ENCODE measurements at regions not wholly inside any gene's neighbourhood (a gene's known extent, or its start where the extent isn't known, plus 50 kb on each side); places are given as distances from the start of the nearest gene placed in this dataset.

DNA sequence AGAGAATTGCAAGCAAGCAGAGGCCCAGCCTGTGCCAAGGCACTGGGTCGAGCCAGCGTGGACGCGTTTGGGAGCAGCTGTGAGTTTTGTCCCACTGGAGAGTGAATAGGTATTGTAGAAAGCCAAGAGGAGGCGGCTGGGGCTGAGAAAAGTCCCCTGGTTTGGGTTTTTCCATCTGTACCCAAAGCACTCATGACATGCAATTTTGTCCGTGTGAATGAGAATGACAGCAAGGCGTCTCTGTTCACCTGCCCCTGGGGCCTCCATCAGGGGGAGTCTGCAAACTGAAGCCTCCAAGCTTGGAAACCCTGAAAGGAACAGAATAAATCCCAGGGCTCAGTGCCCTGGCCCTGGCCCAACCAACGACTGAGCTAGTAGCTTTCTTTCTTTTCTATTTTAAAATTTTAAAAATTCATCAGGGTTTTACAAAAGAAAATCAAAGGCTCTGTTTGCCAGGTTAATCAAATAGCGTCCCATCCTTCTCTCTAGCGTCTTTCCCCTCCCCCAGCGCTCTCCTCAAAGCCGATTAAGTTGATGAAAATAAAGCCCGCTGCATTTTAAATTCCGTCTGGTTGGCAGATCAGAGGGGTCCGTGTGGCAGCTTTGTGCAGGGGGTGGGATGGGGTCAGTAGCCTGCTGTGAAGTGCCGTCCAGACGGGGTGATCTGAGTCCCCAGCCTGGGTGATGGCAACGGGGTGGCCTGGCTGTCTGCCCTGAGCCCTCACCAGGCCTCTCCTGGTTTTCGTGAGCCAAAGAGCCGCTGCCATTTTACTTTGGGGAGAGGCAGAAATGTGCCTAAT, 171.0 kb downstream of the KATNIP start:
- no peak for DNase-seq

DNA sequence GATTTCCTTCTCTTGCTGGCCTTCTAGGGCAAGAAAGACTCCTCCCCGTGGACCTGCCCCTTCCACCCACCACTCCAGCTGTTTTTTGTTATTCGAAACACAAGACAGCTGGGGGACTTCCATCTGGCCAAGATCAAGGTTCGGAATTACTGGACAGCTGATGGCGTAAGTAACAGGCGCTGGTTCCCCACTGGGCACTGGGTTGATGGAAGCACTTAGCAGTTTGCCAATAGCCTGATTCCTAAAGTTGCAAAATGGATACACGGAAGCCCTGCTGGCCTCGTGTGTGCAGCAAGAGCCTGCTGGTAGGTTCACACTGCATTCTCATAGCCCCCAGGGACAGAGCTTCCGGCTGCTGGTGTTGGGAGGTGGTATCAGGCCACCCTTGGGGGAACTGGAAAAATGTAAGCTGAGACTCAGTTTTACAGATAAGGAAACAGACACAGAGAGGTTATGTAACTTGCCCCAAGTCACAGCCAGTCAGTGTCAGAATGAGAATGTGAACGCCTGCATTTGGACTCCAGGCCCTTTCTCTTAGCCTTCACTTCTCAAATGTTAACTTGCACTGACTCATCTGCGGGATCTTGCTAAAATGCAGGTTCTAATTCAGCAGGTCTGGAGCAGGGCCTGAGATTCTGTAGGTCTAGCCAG, 171.7 kb downstream of the KATNIP start:
- DNase-seq, result no peak

DNA sequence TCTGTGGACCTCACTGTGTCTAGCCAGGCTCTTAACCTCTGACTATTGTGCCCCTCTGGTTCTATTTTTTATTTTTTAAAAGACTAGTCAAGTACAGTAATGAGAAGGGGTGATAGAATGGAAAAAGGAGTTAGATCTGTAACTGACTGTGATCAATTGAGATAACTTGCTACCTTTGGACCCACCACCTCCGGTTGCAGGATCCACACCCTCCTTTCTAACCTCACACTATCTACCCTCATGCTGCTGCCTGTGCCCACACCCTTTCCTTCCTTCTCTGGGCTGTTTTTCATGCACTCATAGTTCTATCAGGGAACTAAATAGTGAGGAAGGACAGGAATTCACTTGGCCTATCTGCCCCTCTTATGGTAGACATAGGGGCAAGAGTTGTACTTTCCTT, 172.3 kb downstream of the KATNIP start:
- no peak for DNase-seq

DNA sequence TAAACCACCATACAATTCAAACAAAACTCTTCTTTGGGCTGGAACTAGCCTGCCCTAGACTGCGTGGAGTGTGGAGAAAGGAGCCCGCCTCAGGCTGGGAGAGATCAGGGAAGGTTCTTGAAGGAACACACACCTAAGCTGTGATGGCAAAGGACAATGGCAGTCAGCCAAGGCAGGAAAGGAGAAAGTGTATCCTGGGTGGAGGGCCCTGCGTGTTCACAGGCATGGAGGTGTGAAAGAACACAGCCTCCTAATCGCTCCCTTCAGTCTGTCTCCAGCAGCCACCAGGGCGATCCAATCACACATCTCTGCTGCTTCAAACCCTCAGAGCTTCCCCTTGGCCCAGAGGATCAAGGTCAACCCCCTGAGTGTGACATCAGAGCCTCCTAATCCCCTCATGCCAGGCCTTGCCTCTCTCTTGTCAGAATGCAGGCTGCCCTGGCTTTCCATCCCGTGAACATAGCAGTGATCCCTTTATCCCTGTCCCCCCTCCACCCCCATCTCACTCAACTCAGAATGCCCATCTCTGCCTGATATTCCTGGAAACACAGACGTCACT, 173.0 kb downstream of the KATNIP start:
- DNase-seq, result no peak

DNA sequence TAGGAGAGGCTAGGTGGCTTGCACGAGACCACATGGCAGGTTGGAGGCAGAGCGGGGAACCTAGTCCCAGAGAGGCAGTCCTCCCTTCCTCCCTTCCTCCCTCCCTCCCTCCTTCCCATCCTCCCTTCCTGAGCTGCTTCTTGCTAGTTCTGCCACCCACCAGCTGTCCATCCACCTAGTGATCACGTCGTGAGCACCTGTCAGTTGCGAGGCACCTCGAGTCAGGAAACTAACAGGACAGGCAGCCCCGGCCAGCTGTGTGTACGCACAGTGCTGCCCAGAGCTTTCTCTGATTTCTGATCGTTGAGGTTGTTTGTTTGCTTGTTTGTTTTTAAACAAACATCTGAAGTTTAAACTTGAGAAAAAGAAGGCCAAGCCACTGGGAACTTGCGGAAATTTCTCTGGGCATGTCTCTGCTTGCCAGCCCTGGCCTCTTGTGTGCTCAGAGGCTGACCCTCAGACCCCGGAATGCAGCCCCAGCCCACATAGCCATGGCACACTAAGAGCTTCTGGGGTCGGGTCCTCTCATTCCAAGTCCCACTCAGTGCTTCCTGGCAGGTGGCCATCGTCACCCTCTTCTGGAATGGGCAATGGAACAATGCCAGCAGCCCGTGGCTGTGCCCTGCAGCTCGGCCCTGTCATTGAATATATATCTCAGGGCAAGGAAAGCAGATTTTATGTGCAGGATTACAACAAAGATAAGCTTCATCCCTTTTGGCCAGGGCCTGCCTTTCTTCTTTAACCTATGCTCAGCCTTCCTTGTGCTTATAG, 174.0 kb downstream of the KATNIP start:
- no peak for DNase-seq

DNA sequence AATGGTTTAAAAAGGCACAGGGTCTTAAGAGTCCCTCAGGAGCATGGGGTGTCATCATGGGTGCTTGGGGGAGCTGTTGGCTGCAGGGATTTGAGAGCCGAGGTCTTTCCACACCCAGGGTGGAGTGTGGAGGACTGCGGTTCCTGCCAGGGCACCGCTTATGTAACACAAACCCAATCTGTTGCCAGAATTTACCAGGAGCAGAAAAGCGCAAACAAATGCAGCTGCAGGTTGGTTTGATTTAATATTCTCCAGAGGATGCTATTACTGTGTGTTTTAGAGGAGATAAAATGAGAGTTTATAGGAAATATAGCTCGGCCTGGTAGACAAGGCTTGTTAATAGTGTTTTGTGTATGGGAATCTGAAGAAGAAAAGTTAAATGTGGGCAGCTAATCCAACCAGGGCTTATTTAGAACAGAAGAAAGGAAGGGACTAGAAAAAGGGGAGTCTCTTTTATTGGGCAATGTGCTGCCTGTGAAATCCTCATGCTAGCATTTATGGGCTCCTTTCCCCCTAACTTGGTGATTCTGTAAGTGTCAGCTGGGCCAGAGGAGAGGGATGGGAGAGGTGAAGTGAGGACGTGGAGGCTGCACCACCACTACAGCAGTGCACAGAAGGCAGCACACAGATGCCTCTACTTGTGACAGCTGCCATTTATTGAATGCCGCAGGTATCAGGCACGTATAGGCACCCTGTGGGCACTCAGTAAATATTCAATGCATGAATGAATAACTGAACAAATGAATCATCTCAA, 174.7 kb downstream of the KATNIP start:
- DNase-seq, result no peak

DNA sequence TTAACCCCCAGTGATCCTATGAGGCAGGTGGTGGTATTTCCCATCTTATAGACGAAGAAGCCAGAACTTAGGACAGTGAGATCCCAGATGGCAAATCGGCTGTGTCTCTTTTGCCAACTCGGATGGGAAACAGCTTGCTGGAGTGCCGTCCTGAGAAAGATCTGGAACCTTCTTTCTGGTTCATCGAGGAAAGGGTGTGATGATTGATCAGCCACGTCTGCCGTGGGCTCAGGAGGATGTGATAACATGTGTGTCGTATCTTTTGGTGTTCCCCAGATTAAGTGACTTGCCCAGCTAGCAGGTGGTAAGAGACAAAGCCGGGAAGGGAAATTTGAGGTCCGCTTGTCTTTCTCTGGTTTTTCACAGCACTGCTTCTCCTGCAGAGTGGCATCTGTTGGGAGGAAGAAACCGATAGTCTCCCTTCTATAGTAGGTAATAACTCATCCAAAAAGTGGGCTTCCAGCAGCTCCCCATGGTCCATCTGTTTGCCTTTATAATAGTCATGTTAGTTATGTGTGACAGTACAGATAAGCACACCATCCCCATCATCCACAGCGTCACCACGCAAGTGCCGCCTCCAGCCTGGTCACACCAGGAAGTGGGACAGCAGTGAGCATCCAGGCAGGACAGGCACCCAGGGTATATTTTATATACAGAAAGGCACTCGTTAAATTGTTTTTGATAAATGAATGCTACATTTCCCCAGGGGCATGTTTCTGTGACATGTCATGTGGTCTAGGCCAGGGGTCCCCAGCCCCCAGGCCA, 175.5 kb downstream of the KATNIP start:
- DNase-seq, result no peak

DNA sequence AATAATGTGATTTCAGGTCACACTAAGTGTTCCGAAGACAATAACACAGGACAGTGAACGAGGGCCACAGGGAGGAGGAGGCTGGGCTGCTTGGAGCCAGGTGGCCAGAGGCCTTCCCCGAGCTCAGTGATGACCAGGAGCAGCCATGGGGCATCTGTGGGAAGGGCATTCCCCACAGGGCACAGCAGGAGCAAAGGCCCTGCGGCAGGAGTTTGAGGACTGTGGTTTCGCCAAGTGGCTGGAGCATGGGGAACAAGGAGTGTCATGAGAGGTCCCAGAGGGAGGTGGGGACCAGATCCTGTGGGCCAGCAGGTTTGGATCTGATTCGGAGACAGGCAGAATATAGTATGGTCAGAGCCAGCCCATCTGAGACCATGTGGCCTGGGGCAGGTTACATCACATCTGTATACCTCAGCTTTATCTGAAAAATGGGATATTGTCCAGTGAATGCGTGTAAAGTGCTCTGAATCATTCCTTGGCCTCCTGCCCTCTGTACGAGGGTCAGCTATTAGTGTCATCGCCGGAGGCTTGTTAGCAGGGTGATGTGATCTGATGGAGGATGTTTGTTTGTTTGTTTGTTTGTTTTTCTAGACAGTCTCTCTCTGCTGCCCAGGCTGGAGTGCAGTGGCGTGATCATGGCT, 176.8 kb downstream of the KATNIP start:
- no peak for DNase-seq

DNA sequence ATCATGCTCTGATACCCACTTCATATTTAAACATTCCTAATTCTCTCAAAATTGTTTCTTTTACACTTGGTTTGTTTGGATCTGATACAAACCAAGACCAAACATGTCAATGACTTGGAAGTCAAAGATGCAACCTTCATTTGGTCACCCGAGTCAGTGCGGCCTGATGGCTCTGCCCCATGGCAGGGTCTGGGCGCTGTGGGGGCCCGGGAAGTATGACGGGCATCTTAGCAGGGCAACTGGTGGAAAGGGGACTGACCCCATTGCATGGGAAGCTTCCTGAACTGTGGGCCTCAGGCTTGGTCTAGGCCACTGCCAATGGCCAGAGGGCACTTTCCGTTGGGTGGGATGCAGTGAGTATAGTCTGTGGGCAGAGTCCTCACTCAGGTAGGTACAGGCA, 178.0 kb downstream of the KATNIP start:
- no peak for DNase-seq

DNA sequence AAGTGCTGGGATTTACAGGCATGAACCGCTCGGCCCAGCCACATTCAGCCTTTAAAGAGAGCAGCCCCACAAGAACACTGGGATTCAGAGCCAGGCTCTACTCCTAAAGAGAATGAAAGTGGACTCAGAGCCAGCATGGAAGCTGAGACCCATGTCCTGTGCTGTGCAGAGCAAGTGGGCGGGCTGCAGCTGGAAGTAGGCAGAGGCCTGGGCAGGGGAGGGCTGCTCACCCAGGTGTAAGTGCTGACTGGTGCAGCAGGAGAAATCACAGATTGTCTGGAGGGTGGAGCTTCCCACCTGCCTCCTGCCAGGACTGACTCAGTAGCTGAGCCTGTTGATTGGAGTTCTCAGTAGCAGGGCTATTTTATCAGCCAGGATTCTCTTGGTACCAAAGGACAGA, 178.7 kb downstream of the KATNIP start:
- no peak for DNase-seq

DNA sequence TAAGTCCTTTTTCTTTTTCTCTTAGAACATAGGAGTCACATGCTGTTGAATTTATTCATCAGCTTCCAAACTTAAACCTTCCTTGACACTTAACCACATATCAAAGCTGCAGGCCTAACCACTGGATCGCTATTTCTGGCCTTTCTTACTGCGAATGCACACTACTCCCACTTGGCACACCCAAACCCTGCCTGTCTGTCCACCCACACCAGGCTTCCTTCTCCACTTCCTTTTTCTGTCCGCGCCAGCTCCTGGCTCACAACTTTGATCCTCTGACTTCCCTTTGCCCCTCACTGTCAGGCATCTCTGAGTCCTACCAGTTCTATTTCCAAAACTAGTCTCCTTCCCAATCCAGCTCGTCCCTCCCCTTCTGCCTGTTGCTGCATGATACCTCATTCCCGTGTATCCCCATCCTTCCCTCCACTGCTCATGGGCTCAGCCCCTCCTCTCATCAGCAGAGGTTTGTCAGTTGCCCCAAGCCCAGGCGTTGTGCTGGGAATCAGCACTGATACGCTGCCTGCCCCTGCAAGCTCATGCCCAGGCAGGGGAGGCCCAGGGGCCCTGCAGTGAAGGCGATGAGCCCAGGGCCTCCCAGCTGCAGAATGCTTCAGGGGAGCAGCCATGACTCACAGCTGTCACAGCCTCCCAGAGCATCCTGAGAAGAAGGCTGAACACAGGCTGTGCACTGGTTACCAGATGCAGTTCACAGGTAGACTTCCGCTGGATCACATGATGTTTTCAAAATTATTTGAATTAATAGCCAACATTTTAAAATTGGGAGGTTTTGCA, 179.8 kb downstream of the KATNIP start:
- DNase-seq, result no peak

DNA sequence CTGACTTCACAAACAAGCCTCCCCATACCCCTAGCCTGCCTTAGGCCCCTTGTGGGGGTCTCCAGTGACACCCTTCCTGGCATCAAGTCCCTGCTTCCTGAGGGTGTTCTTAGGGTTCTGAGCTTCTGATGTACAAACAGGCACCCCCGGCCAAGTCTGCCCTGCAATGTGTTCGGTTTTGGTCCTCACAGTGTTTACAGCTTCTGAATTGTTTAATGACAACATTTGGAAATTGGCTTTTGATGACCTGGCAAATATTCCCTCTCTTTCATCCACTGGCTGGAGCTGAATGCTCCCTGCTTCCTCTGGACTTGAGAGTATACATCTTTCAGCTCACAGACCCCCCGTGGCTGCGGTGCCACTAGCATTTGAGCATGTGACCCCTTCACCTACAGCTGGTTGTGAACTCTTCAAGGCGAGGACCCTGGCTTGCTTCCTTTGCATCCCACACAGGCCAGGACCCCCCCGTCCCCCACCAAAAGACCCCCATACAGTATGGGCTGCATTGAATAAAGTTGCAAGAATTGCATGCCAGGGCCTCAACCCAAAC, 180.8 kb downstream of the KATNIP start:
- DNase-seq, result no peak

DNA sequence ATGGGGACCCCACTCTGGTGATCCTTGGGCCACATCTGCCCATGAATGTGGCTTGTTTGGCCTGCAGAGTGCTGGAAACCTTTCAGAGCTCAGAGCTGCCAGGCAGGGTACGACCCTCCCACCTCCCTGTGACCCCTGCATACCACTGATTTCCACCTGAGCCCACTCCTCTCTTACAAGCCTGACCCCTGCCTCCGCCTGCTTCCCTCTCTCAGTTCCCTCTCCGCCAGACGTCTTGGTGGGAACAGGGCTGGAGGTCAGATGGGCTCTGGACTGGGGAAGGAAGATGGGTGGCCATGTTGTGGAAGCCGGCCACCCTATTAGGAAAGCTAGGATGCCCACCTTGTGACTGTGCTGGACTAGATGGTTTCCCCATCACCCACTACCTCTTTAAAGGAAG, 185.1 kb downstream of the KATNIP start:
- no peak for DNase-seq

DNA sequence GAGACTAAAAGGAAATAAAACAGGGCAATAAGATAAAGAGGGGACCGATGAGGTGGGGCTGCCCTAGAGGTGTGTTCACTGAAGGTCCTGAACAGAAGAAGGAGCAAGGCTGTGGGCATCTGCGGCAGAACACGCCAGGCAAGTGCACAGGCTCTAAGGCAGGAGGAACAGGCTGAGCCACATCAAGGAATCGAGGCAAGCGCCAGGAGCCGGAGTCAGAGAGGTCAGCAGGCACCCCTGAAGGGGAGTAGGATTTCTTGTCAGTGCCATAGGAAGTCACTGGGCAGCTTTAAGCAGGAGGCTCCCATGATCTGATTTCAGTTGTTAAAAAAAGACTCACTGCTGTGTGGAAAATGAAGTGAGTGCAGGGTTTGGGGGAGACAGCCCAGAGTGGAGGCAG, 186.5 kb downstream of the KATNIP start:
- DNase-seq, result no peak

DNA sequence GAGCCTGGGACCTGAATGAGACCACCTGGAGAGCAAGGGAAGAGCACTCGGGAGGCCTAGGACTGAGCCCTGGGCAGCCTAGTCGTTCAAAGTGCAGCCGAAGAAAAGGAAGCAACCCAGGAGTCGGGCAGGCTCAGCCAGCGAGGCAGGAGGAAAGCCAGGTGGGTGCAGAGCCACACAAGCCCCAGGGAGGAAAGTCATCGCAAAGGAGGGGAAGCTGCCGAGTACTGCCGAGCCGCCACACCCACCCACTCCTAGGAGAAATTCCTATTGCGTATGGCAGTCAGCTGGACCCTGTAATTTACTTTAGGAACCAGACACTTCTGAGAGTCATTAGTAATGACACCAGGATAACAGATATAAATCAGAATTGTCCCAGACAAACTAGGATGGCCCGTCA, 187.6 kb downstream of the KATNIP start:
- no peak for DNase-seq

Data from NK-92 treated with Interleukin-12 subunit alpha and Interleukin-12 subunit beta, amount 100 ng/mL, for 24 hours (cell line).